ENCODE measurements at regions not wholly inside any gene's neighbourhood (a gene's known extent, or its start where the extent isn't known, plus 50 kb on each side); places are given as distances from the start of the nearest gene placed in this dataset.

DNA sequence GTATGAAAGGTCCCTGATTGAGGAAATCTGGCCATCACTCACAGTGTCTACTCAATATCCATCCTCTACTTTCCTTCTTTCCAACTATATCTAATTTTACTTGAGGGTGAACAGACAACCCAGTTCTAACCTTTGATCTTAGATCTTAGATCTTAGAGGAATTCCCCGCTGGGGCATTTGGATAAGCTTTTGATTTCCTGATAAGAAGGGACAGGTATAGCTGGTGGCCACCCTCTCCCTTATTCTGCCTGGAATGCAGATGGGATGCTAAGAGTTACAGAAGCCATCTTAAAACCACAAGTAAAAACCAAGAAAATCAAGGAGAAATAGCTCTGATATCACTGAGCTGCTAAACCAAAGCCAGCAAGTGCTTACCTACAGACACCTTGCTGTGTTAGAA lies 77.2 kb upstream of the ACSL3 start:
- no peaks in the 10 kb centered on the region for H3K4me1 ChIP-seq (ENCODE audit: control insufficient read depth, extremely low read depth, insufficient read depth, low read length)
- intact Hi-C loops (cut with micrococcal nuclease) (loop anchor here (1.0 kb wide), 1 partner anchor 43 kb away; no protein-coding TSS in a partner anchor), dilution Hi-C loops (cut with MboI; ENCODE audit: extremely low pct_ligation_motif_present, low sequenced_read_pairs) (no loop called here)
- POLR2A ChIA-PET: no interaction called here
- H3K9me1 ChIP-seq (replicated peaks; ENCODE audit: control insufficient read depth, extremely low read depth, insufficient read depth, low read length): no peaks in the 10 kb centered on the region
- no peak overlapping the region for H3K4me2 ChIP-seq (ENCODE audit: insufficient read depth, low read length)
- no peak overlapping the region for H3K4me3 ChIP-seq (replicated peaks in 1 of 3; ENCODE audit: insufficient read depth in 1 of 3, low read depth in 1 of 3, low read length in 3 of 3)
- no peaks in the 10 kb centered on the region for H3K9me3 ChIP-seq (replicated peaks; ENCODE audit: control insufficient read depth, insufficient read depth, low read length)
- no peaks in the 10 kb centered on the region for H3K36me3 ChIP-seq (ENCODE audit: control insufficient read depth in 2 of 2, extremely low read depth in 1 of 2, insufficient read depth in 2 of 2, low read length in 2 of 2)
- FAIRE-seq: no peak
- no peak overlapping the region for H3K27ac ChIP-seq (ENCODE audit: insufficient read depth, low read depth, low read length)
- H4K20me1 ChIP-seq (replicated peaks; ENCODE audit: control insufficient read depth, extremely low read depth, insufficient read depth, low read length): no peaks in the 10 kb centered on the region
- no peaks in the 10 kb centered on the region for H3K27me3 ChIP-seq (ENCODE audit: control insufficient read depth in 2 of 2, insufficient read depth in 2 of 2, low read length in 2 of 2)
- no peaks in the 10 kb centered on the region for H3K79me2 ChIP-seq (ENCODE audit: control insufficient read depth, insufficient read depth, low read length)
- no TSS peak for BruUV-seq (replicated peaks)
- DNase-seq (ENCODE audit: low read depth, low spot score): no peak
- CTCF ChIA-PET: interaction anchor here (0.8 to 1.7 kb wide), 2 partner anchors 10 to 120 kb away, joined by 3 to 5 read pairs; no protein-coding TSS in a partner anchor
- TF ChIP-seq JUN (IDR thresholded peaks at IDR 0.05; ENCODE audit: borderline replicate concordance, insufficient read depth, insufficient read length, low read depth) (no peak), POLR2A (IDR thresholded peaks at IDR 0.05; ENCODE audit: low read depth, low read length) (no peak), FOS (IDR thresholded peaks at IDR 0.05; ENCODE audit: borderline replicate concordance, insufficient read depth, low read length) (no peak), EZH2 (IDR thresholded peaks at IDR 0.05; ENCODE audit: borderline replicate concordance, low read depth, low read length, severe bottlenecking) (no peak), GATA2 (IDR thresholded peaks at IDR 0.05; ENCODE audit: insufficient read depth, insufficient read length, low read depth, low read length) (no peak), POLR2AphosphoS5 (IDR thresholded peaks at IDR 0.05; ENCODE audit: insufficient read depth, low read depth, low read length) (no peak), MYC (IDR thresholded peaks at IDR 0.05; ENCODE audit: low read depth, low read length) (no peak)
- TF ChIP-seq, protein P1, sequence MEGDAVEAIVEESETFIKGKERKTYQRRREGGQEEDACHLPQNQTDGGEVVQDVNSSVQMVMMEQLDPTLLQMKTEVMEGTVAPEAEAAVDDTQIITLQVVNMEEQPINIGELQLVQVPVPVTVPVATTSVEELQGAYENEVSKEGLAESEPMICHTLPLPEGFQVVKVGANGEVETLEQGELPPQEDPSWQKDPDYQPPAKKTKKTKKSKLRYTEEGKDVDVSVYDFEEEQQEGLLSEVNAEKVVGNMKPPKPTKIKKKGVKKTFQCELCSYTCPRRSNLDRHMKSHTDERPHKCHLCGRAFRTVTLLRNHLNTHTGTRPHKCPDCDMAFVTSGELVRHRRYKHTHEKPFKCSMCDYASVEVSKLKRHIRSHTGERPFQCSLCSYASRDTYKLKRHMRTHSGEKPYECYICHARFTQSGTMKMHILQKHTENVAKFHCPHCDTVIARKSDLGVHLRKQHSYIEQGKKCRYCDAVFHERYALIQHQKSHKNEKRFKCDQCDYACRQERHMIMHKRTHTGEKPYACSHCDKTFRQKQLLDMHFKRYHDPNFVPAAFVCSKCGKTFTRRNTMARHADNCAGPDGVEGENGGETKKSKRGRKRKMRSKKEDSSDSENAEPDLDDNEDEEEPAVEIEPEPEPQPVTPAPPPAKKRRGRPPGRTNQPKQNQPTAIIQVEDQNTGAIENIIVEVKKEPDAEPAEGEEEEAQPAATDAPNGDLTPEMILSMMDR (IDR thresholded peaks at IDR 0.05; ENCODE audit: extremely low read depth in 1 of 2, insufficient read depth in 1 of 2, low read depth in 1 of 2, low read length in 2 of 2): no peak
- TF ChIP-seq, protein P2, sequence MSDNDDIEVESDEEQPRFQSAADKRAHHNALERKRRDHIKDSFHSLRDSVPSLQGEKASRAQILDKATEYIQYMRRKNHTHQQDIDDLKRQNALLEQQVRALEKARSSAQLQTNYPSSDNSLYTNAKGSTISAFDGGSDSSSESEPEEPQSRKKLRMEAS (IDR thresholded peaks at IDR 0.05; ENCODE audit: insufficient read depth, insufficient read length): no peak
- H2AFZ ChIP-seq (ENCODE audit: low read depth, low read length): no peak overlapping the region
- no peak overlapping the region for H3K9ac ChIP-seq (replicated peaks; ENCODE audit: extremely low read depth, insufficient read depth, low read length)

Measured in endothelial cell of umbilical vein (primary cell).